Endothelial cell (in vitro differentiated cells): ENCODE measurements at regions not wholly inside any gene's neighbourhood (a gene's known extent, or its start where the extent isn't known, plus 50 kb on each side); places are given as distances from the start of the nearest gene placed in this dataset.

Experiments used
- DNase-seq: peaks from one replicate; pipeline ENCODE4 v3.0.0; 2021; ENCODE audit warnings: low spot score
- H3K27ac Mint-ChIP-seq: one replicate; pipeline ENCODE4 v1.8.0; 2021; ENCODE audit warnings: mixed read lengths, inconsistent platforms; ENCODE audit not compliant: unreplicated experiment
- H3K27me3 Mint-ChIP-seq: one replicate; pipeline ENCODE4 v1.8.0; 2021; ENCODE audit warnings: mild to moderate bottlenecking, moderate library complexity, mixed read lengths, inconsistent platforms; ENCODE audit not compliant: unreplicated experiment
- H3K36me3 Mint-ChIP-seq: one replicate; pipeline ENCODE4 v1.8.0; 2021; ENCODE audit warnings: mild to moderate bottlenecking, low read depth, mixed read lengths, inconsistent platforms; ENCODE audit not compliant: unreplicated experiment
- H3K4me1 Mint-ChIP-seq: one replicate; pipeline ENCODE4 v1.8.0; 2021; ENCODE audit warnings: mild to moderate bottlenecking, mixed read lengths, inconsistent platforms; ENCODE audit not compliant: unreplicated experiment
- H3K4me3 Mint-ChIP-seq: one replicate; pipeline ENCODE4 v1.8.0; 2021; ENCODE audit warnings: mild to moderate bottlenecking, mixed read lengths, inconsistent platforms; ENCODE audit not compliant: unreplicated experiment
- H3K9me3 Mint-ChIP-seq: one replicate; pipeline ENCODE4 v1.8.0; 2021; ENCODE audit warnings: mixed read lengths, inconsistent platforms; ENCODE audit not compliant: unreplicated experiment
- CTCF ChIP-seq: fragments of 200-600 bp; sonication (generic); IDR thresholded peaks from one replicate; pipeline ENCODE4 v1.5.0; 2021; ENCODE audit warnings: antibody characterized with exemption; ENCODE audit not compliant: unreplicated experiment

- Mint-ChIP-seq H3K36me3 (no peaks in the 10 kb centered on the region), H3K27me3 (no peaks in the 10 kb centered on the region)
- DNase-seq, result peak; percentile 13
These were observed 143.6 kb upstream of the OTX2 start for GRCh38 chr14:56953884-56954283.

DNA sequence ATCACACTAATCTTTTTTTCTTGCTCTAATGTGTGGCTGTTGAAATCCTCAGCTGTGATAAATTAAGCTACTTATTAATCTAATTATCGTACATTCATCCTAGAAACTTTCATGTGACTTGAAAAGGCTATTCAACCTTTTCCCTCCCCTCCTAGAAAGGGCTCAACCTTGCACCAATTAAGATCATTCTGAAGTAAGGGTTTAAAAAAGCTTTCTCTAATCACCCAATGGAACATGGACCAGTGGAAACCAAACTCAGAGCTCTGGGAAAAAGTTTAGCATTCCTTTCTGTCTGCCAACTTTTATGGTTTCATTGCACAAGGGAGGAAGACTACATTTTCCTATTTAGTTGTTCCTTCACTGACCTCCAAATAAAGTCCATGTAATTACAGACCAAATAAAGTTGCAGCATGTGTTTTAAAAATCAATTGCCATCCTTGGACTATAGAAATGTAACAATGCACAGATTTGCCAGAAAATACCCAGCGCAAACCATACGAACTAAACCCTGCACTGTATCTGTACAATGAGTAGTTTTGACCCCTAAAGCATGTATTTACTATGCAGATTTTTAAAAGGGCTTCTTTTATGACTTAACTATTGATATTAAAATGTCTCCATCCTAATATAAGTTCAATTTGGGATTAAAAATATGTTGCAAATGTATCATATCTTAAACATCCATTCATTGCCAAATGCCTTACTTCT is 142.6 kb upstream of the OTX2 start:
- Mint-ChIP-seq H3K4me1 (peaks cover 12% of the 10 kb centered on the region), H3K27ac (peak overlapping the region; percentile 20), H3K27me3 (no peaks in the 10 kb centered on the region), H3K9me3 (no peaks in the 10 kb centered on the region), H3K36me3 (no peaks in the 10 kb centered on the region), H3K4me3 (no peak overlapping the region)
- DNase-seq, result no peak
- TF ChIP-seq CTCF, result no peak

More at GRCh38 chr14:56953884-56954283, 143.6 kb upstream of the OTX2 start:
- Mint-ChIP-seq H3K27ac (peak overlapping the region; percentile 59), H3K9me3 (no peaks in the 10 kb centered on the region), H3K4me3 (no peak overlapping the region), H3K4me1 (peaks cover 12% of the 10 kb centered on the region)
- TF ChIP-seq CTCF, result no peak

DNA sequence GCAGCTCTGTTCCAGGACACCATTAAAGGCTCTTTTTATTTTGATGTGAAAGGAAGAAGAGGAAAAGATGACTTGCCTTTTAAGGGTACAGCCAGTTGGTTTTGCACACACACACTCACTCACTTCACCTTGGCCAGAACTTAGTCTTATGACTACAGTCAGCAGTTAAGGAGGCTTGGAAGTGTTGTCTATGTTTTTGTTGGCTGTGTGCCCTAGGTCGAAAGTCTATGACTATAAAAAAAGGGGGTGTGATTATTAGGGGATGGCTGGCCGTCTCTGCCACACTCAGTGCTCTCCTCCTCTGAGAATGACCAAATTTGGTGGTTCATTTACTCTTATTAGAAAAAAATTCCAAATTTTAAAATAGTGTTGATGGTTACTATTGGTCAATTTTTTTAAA is 139.5 kb upstream of the OTX2 start:
- Mint-ChIP-seq H3K36me3 (no peaks in the 10 kb centered on the region), H3K4me3 (no peak overlapping the region), H3K9me3 (no peaks in the 10 kb centered on the region), H3K27me3 (no peaks in the 10 kb centered on the region), H3K4me1 (peaks cover 12% of the 10 kb centered on the region), H3K27ac (no peak overlapping the region)
- TF ChIP-seq CTCF, result no peak
- no peak for DNase-seq

- DNase-seq, result no peak
- Mint-ChIP-seq H3K36me3 (no peaks in the 10 kb centered on the region), H3K9me3 (no peaks in the 10 kb centered on the region), H3K4me3 (no peak overlapping the region), H3K27ac (no peak overlapping the region), H3K4me1 (peaks cover 10% of the 10 kb centered on the region), H3K27me3 (no peaks in the 10 kb centered on the region)
- no peak for TF ChIP-seq CTCF
These were observed 135.0 kb upstream of the OTX2 start for GRCh38 chr14:56945291-56945690.

DNA sequence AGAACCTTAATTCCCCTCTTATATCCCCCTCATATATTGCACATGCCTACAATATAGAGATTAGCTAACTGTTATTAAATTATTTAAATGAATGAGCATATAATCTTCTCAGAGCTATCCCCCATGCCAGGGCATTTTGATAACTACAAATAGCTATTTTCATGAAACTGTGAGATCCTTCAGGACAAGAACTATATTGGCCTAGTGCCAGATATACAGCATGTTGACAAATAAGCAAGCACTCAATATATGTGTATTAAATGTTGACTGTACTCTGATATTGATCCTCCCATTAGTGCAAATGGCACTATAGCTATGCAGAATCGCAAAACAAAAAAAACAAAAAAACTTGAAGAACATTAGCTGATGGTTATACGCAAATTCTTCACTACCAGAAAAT is 134.1 kb upstream of the OTX2 start:
- no peak overlapping the region for H3K27ac Mint-ChIP-seq
- H3K9me3 Mint-ChIP-seq, result no peaks in the 10 kb centered on the region
- no peaks in the 10 kb centered on the region for H3K27me3 Mint-ChIP-seq
- TF ChIP-seq CTCF, result no peak
- no peaks in the 10 kb centered on the region for H3K36me3 Mint-ChIP-seq
- no peak overlapping the region for H3K4me3 Mint-ChIP-seq
- no peak for DNase-seq
- H3K4me1 Mint-ChIP-seq, result peaks cover 10% of the 10 kb centered on the region
